Esophagus muscularis mucosa (tissue), 2 donors: ENCODE measurements at regions not wholly inside any gene's neighbourhood (a gene's known extent, or its start where the extent isn't known, plus 50 kb on each side); places are given as distances from the start of the nearest gene placed in this dataset.

Experiments used
- POLR2A ChIP-seq: fragments of 450-650 bp; IDR thresholded peaks from one replicate; pipeline ENCODE4 v1.6.1; 2017; ENCODE audit warnings: antibody characterized with exemption, moderate library complexity, mild to moderate bottlenecking, low read depth
- POLR2AphosphoS5 ChIP-seq, 2 donors: sonication (generic); formaldehyde crosslinking; IDR thresholded peaks; one replicate each; pipeline ENCODE4 v1.6.1; 2017; ENCODE audit warnings: antibody characterized with exemption in 2 of 2

DNA sequence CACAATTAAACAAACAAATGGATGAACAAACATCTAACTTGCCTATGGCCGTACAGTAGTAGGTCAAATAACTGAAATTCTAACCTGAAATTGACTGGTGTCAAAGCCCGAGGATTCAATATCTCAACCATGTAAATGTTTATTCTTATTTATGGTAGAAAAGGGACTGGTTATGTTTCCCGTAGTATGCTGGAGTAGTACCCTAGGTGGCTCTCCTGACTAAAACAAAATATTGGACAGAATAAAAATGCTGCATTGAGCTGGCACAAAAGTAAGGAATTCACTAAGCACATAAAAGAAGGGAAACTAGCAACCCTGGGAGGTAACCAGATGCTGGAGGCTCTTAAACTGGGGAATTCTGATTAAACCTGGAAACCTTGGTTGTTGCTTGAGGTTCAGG is 117.1 kb upstream of the PREP start:
- TF ChIP-seq POLR2AphosphoS5 (IDR thresholded peaks at IDR 0.05) (no peak), POLR2A (no peak)
